ENCODE measurements at regions not wholly inside any gene's neighbourhood (a gene's known extent, or its start where the extent isn't known, plus 50 kb on each side); places are given as distances from the start of the nearest gene placed in this dataset.
"Not testable (repeated sequence)": the region's sequence is repeated elsewhere in the genome, so short reads cannot be mapped to it uniquely, and the experiment has no call there.

GRCh38 chr6:44039191-44039719 lies 88.0 kb downstream of the MRPL14 start:
- CTCF ChIA-PET = interaction anchor here (1.4 kb wide), 1 partner anchor 36 kb away, joined by 5 read pairs; no protein-coding TSS in a partner anchor
- POLR2A ChIA-PET = no interaction called here
- no peak for TF ChIP-seq ARNT (IDR thresholded peaks at IDR 0.05)
- DNase-seq (ENCODE audit: extremely low spot score) = no peak

DNA sequence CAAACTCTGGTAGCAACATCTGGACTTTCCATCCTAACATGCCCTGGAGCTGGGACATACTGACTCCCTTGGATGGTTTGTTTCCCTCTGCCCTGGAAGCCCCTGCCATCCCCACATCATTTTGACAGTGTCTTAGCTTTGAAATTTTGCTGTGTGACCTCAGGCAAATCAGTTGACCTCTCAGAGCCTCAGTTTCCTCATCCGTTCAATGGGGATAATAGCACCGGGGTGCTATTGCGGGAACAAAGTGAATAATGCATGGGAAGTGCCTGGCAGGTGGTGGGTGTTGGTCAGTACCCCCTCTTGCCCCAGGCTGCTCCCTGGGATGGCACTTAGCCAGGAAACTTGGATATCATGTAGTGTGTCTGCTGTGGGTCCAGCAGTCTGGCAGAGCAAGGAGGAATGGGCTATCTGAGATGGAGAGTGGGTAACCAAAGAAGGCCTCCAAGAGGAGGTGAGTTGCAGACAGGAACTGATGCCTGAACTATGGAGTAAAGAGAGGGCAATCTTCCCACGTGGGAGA lies 88.6 kb downstream of the MRPL14 start:
- TF ChIP-seq FOXM1 (IDR thresholded peaks at IDR 0.05; ENCODE audit: borderline replicate concordance) = no peak
- TF ChIP-seq CTBP1 (IDR thresholded peaks at IDR 0.05; ENCODE audit: borderline replicate concordance) = no peak
- TF ChIP-seq FOXA1 (IDR thresholded peaks at IDR 0.05) = no peak
- no peak for TF ChIP-seq FOXK2 (IDR thresholded peaks at IDR 0.05)
- TF ChIP-seq PKNOX1 (IDR thresholded peaks at IDR 0.05) = no peak
- TF ChIP-seq ARNT (IDR thresholded peaks at IDR 0.05) = no peak
- TF ChIP-seq ELF4 (IDR thresholded peaks at IDR 0.05) = no peak
- TF ChIP-seq SUZ12 (IDR thresholded peaks at IDR 0.05) = no peak
- TF ChIP-seq LEF1 (IDR thresholded peaks at IDR 0.05; ENCODE audit: borderline replicate concordance) = no peak
- POLR2A ChIA-PET = no interaction called here
- CTCF ChIA-PET = no interaction called here
- DNase-seq (ENCODE audit: extremely low spot score) = no peak

DNA sequence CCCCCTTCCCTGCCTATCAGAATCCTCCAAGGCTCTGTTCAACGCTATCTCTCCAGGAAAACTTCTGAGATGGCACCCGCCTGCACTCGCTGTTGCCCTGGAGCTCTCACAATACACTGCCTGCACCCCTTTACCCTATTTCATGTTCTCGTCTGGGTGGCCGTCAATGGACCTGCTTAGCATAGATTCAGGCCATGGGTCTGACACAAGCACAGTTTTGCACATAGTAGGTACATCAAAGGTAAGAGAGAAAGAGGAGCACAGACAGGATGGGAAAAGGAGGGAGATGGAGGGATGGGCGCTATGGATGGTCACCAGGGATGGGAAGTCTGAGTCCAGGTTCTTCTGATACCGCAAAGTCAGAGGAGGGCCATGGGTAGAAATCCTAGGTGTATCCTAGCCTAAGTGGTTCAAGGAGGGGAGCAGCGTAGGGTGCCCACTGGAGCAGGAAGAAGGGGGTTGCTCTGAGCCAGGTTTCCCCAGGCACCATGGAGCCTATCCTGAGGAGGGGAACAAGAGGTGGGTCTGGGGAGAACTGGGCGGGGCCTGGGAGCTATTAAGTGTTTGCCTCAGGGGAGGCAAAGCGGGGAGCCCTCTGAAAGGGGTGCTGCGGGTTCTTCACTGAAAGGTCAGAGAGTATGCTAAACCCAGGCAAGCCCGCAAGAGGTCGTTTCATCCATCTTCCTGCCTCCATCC lies 89.3 kb downstream of the MRPL14 start:
- TF ChIP-seq SP1 (IDR thresholded peaks at IDR 0.05) (no peak), CTBP1 (IDR thresholded peaks at IDR 0.05; ENCODE audit: borderline replicate concordance) (no peak), NFRKB (IDR thresholded peaks at IDR 0.05) (no peak), FOXA1 (IDR thresholded peaks at IDR 0.05) (no peak), TARDBP (IDR thresholded peaks at IDR 0.05) (no peak), FOXM1 (IDR thresholded peaks at IDR 0.05; ENCODE audit: borderline replicate concordance) (no peak), BHLHE40 (IDR thresholded peaks at IDR 0.05; ENCODE audit: borderline replicate concordance) (no peak), PKNOX1 (IDR thresholded peaks at IDR 0.05) (no peak), ZNF384 (IDR thresholded peaks at IDR 0.05) (no peak), ARNT (IDR thresholded peaks at IDR 0.05) (no peak), SUZ12 (IDR thresholded peaks at IDR 0.05) (no peak), LEF1 (IDR thresholded peaks at IDR 0.05; ENCODE audit: borderline replicate concordance) (no peak), ELF4 (IDR thresholded peaks at IDR 0.05) (no peak), L3MBTL2 (conservative IDR thresholded peaks at IDR 0.05) (no peak), FOXK2 (IDR thresholded peaks at IDR 0.05) (no peak)
- ChIA-PET CTCF (no interaction called here), POLR2A (no interaction called here)
- no peak for DNase-seq (ENCODE audit: extremely low spot score)

DNA sequence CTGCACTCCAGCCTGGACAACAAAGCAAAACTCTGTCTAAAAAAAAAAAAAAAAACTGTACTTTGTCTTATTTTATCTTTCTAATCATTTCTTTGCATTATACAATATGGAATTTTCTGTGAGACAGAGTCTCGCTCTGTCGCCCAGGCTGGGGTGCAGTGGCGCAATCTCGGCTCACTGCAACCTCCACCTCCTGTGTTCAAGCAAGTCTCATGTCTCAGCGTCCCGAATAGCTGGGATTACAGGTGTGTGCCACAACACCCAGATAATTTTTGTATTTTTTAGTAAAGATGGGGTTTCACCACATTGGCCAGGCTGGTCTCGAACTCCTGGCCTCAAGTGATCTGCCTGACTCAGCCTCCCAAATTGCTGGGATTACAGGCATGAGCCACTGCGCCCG lies 90.0 kb downstream of the MRPL14 start:
- CTCF ChIA-PET = not testable (repeated sequence)

DNA sequence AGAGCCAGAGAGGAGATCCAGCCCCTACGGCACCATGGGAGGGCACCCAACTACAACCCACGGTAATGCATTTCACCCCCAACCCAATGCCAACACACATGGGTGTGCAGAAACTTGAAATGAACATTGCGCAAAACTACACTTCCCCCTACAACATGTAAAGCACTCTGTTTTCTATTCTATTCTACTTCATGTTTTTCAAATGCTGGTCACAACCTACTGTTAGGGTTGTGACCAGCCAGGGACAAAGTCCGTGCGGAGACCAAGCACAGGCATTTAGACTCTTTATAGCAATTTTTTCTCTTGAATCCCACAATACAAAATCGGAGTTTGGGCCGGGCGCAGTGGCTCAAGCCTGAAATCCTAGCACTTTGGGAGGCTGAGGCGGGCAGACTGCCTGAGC lies 90.6 kb downstream of the MRPL14 start:
- no peak for DNase-seq (ENCODE audit: extremely low spot score)
- TF ChIP-seq SP1 (IDR thresholded peaks at IDR 0.05) = no peak
- TF ChIP-seq L3MBTL2 (conservative IDR thresholded peaks at IDR 0.05) = no peak
- TF ChIP-seq ELF4 (IDR thresholded peaks at IDR 0.05) = no peak
- no peak for TF ChIP-seq SUZ12 (IDR thresholded peaks at IDR 0.05)
- TF ChIP-seq FOXA1 (IDR thresholded peaks at IDR 0.05) = no peak
- TF ChIP-seq ZNF384 (IDR thresholded peaks at IDR 0.05) = no peak
- ChIA-PET POLR2A (interaction anchor here (0.7 kb wide), 1 partner anchor 68 kb away, joined by 4 read pairs; no protein-coding TSS in a partner anchor), CTCF (no interaction called here)

More for the DNA sequence above, 90.0 kb downstream of the MRPL14 start:
- not testable (repeated sequence) for DNase-seq (ENCODE audit: extremely low spot score)
- POLR2A ChIA-PET = interaction anchor here (0.7 kb wide), 1 partner anchor 68 kb away, joined by 4 read pairs; no protein-coding TSS in a partner anchor

DNA sequence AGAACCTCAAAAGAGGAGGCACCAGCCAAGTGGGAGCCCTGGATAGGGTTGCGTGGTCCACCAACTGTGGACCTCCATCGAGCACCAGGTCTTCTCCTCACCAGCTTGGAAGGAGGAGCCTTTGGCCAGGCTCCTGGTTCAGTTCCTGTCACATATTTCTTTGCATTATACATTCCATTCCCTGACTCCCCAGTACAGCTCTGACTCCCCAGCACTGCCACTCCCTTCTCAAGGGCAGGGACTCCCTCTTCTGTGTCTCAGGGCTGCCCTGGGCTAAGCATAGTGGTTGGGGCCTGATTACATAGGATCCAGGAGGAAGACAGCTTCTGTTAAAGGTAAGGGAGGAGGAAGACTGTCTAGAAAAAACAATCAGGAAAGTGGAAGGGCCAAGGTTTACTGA lies 91.1 kb downstream of the MRPL14 start:
- POLR2A ChIA-PET = no interaction called here
- CTCF ChIA-PET = interaction anchor here (0.7 kb wide), 1 partner anchor 262 kb away, joined by 3 read pairs; no protein-coding TSS in a partner anchor
- no peak for DNase-seq (ENCODE audit: extremely low spot score)
- no peak for TF ChIP-seq ELF4 (IDR thresholded peaks at IDR 0.05)
- no peak for TF ChIP-seq HDGF (IDR thresholded peaks at IDR 0.05; ENCODE audit: borderline replicate concordance)
- no peak for TF ChIP-seq L3MBTL2 (conservative IDR thresholded peaks at IDR 0.05)
- TF ChIP-seq ZNF384 (IDR thresholded peaks at IDR 0.05) = no peak
- TF ChIP-seq BHLHE40 (IDR thresholded peaks at IDR 0.05; ENCODE audit: borderline replicate concordance) = no peak
- no peak for TF ChIP-seq FOXM1 (IDR thresholded peaks at IDR 0.05; ENCODE audit: borderline replicate concordance)
- TF ChIP-seq FOXA1 (IDR thresholded peaks at IDR 0.05) = no peak
- TF ChIP-seq TARDBP (IDR thresholded peaks at IDR 0.05) = no peak
- TF ChIP-seq FOXK2 (IDR thresholded peaks at IDR 0.05) = no peak
- TF ChIP-seq ARNT (IDR thresholded peaks at IDR 0.05) = no peak
- no peak for TF ChIP-seq NFRKB (IDR thresholded peaks at IDR 0.05)

DNA sequence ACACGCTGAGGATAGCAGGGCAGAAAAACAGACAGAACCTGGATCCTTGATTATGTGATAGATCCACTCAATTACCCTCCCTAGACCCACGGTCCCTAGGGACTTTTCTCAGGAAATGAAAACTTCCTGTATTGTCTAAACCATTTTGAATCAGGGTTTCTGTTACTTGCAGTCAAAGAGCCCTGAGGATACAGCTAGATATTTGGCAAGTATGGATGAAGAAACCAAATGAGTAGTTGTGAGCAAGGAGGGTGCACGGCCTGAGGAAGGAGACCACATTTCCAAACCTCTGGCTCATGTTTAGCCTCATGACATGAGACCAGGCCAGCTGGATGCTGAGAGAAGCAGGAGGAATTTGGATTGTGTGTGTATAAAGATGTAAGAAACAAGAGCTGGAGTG lies 91.6 kb downstream of the MRPL14 start:
- no peak for TF ChIP-seq FOXA1 (IDR thresholded peaks at IDR 0.05)
- TF ChIP-seq CTBP1 (IDR thresholded peaks at IDR 0.05; ENCODE audit: borderline replicate concordance) = no peak
- no peak for TF ChIP-seq TARDBP (IDR thresholded peaks at IDR 0.05)
- no peak for TF ChIP-seq NFRKB (IDR thresholded peaks at IDR 0.05)
- TF ChIP-seq PKNOX1 (IDR thresholded peaks at IDR 0.05) = no peak
- TF ChIP-seq ELF4 (IDR thresholded peaks at IDR 0.05) = no peak
- no peak for TF ChIP-seq SP1 (IDR thresholded peaks at IDR 0.05)
- no peak for TF ChIP-seq BHLHE40 (IDR thresholded peaks at IDR 0.05; ENCODE audit: borderline replicate concordance)
- no peak for TF ChIP-seq ARNT (IDR thresholded peaks at IDR 0.05)
- no peak for TF ChIP-seq HDGF (IDR thresholded peaks at IDR 0.05; ENCODE audit: borderline replicate concordance)
- no peak for TF ChIP-seq SUZ12 (IDR thresholded peaks at IDR 0.05)
- no peak for TF ChIP-seq FOXK2 (IDR thresholded peaks at IDR 0.05)
- no peak for TF ChIP-seq ZNF384 (IDR thresholded peaks at IDR 0.05)
- no peak for DNase-seq (ENCODE audit: extremely low spot score)
- ChIA-PET CTCF (interaction anchor here (0.7 kb wide), 1 partner anchor 261 kb away, joined by 3 read pairs; no protein-coding TSS in a partner anchor), POLR2A (no interaction called here)
